ACHN (cell line): ENCODE measurements at regions not wholly inside any gene's neighbourhood (a gene's known extent, or its start where the extent isn't known, plus 50 kb on each side); places are given as distances from the start of the nearest gene placed in this dataset.

Experiments used
- DNase-seq: peaks from one replicate; pipeline ENCODE4 v3.0.0-alpha.2; 2015
- in situ Hi-C: cut with HindIII; loops from 2 replicates; pipeline ENCODE4 v1.10.0; 2017; ENCODE audit warnings: low sequenced_read_pairs, low pct_ligation_motif_present, low pct_unique_long_range_greater_than_20kb

DNA sequence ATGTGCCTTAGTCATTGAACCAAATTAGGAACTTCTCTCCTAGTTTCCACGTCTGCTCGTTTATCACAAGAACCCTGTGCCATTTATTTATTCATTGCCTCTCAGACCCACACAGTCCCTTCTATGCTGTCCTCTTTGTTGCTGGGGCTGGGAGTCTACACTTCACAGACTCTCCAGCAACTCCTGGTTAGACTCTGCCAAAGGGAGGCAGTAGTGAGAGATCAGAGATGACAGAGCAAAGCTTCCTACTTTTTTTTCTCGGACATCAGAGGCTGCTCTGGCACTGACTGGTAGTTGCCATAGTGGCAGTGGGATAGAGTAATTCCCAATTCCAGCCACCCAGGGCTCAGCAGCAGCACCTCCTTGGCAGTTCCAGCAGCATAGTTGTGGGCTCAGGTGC is 277.5 kb downstream of the BCL11A start:
- in situ Hi-C loops: no loop called here
- DNase-seq: no peak

DNA sequence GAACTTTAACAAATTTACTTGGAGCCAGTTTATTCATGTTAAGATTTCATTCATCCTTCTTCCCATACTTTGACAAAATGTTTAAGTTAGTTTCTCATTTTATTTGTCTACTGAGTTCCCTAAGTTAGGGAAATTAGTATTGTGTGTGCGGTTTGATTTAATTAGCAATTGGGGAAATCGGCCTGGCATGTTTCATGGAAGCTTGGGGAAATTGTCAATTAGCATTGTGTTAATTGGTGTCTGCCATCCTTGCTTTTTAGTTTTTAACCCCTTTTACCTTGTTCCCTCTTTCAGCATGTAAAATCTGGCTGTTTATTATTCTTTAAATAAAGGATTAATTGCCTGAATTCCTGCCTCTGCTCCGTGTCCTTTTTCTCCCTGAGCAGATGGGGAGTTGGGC is 279.6 kb downstream of the BCL11A start:
- DNase-seq: no peak
- in situ Hi-C loops: no loop called here

- in situ Hi-C loops: no loop called here
- no peak for DNase-seq
Observed at GRCh38 chr2:60271713-60272112, 281.7 kb downstream of the BCL11A start.

GRCh38 chr2:60271131-60271530 is 282.3 kb downstream of the BCL11A start:
- in situ Hi-C loops: no loop called here
- DNase-seq: no peak

DNA sequence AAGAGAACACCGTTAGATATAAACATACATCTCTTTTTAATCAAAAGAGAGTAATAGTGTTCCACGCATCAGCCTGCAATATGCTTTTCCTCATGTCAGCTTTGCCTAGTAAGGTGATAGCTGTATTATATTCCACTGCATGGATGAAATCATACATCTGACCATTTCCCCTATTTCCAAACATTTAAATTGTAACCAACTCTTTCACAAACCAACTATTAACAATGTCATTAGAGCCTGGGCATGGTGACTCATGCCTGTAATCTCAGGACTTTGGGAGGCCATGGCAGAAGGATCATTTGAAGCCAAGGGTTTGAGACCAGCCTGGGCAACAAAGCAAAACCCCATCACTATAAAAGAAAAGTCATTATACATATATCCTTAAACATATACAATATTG is 284.8 kb downstream of the BCL11A start:
- in situ Hi-C loops: no loop called here
- no peak for DNase-seq

DNA sequence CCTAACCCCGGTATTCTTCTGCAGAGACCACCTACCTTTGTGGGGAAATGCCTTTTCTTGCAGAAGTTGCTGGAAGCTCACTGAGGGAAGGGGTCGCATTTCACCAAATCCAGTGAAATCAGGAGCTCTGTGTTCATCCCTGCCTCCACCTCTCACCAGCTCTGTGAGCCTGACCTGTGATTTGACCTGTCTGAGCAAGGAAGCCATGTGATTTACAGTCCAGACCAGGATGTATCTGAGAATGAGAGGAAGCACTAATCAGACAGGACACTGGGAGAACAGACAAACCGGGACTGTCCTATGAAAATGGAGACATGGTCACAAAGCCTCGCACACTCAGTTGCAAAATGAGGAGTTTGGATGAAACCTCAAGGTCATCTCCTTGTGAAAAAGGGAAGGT is 285.4 kb downstream of the BCL11A start:
- in situ Hi-C loops: no loop called here
- no peak for DNase-seq

GRCh38 chr2:60267122-60267521 is 286.3 kb downstream of the BCL11A start:
- DNase-seq: no peak
- in situ Hi-C loops: no loop called here

DNA sequence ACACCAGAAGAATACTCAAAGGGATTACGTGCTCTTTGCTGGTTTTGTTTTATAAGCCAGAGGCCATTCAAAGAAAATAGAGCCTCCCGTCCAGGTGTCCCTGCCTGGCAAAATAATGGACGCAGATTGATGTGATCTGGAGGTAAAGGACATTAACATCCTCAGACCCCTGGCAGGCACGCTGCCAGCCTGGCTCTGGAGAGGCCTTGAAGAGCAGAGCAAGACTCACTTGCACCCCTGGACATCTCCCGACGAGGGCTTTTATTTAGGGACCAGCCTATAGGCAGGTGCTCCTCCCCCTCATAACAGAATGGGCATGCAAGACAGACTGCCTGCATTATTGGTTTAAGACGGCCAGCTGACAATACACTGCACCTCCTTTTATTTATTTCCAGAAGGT is 291.3 kb downstream of the BCL11A start:
- in situ Hi-C loops: no loop called here
- DNase-seq: no peak

- no peak for DNase-seq
- in situ Hi-C loops: no loop called here
Observed at GRCh38 chr2:60260639-60261296, 292.7 kb downstream of the BCL11A start.

DNA sequence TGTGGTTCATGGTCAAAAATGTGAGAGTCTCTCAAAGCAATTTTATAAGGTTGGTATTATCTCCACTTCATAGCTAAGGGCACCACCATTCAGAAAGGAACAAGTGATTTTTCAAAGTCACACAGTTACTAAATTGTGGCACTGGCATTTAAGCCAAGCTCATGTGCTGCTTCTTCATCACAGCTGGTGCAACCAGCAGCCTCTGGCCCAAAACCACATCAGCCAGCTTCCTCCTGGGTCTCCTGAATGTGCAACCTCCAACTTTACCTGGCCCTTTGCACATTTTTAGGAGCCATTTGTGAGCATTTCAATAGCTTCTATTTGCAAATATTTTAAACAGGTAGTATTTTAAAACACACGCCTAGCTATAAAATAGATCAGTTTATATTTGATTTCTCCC is 293.7 kb downstream of the BCL11A start:
- DNase-seq: no peak

DNA sequence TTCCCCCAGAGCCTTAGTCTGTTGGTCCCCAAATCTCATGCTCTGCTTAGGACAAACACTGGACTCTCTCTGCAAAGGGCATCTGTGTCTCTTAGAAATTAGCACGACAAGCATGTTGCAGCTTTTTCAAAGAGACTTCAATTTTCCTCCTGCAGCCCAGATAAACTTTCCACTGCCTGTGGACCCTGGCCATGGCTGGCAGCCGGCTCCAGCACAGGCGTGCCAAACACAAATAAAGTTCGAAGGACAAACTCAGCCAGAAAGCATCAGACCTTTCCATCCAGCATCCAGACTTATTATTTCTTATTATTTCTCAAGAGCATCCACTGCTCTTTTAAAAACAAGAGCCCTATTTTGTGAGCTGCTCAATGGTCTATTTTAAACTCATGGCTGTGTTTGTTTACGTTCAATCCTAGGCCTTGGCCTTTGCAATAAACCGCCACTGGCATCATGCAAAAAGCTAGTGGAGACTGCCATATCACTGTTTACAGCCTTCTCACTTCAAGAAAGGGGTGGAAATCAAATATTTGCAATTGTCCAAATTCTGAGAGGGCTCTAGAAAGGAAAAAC is 300.8 kb downstream of the BCL11A start:
- in situ Hi-C loops: no loop called here
- DNase-seq: no peak

More for the DNA sequence above, 293.7 kb downstream of the BCL11A start:
- in situ Hi-C loops: no loop called here

GRCh38 chr2:60251247-60251646 is 302.2 kb downstream of the BCL11A start:
- no peak for DNase-seq
- in situ Hi-C loops: no loop called here

GRCh38 chr2:60249879-60250278 is 303.6 kb downstream of the BCL11A start:
- in situ Hi-C loops: no loop called here
- DNase-seq: no peak

- no peak for DNase-seq
- in situ Hi-C loops: no loop called here
Observed at GRCh38 chr2:60247471-60247870, 306.0 kb downstream of the BCL11A start.

DNA sequence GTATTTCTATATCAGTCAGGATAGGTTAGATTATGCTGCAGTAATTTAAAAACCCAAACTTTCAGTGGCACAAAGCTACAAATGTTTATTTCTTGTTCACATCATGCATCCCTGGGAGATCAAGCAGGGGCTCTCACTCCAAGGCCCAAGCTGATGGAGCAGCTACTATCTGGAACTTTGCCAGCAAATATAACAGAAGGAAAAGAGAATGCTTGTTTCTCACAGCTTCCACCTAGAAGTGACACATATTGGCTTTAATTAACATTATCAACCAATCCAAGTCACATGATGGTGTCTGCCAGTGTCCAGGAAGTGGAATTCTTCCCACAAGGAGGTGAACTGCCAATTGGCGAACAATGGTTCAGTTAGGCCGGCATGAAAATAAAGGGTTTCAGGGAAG is 306.9 kb downstream of the BCL11A start:
- in situ Hi-C loops: no loop called here

DNA sequence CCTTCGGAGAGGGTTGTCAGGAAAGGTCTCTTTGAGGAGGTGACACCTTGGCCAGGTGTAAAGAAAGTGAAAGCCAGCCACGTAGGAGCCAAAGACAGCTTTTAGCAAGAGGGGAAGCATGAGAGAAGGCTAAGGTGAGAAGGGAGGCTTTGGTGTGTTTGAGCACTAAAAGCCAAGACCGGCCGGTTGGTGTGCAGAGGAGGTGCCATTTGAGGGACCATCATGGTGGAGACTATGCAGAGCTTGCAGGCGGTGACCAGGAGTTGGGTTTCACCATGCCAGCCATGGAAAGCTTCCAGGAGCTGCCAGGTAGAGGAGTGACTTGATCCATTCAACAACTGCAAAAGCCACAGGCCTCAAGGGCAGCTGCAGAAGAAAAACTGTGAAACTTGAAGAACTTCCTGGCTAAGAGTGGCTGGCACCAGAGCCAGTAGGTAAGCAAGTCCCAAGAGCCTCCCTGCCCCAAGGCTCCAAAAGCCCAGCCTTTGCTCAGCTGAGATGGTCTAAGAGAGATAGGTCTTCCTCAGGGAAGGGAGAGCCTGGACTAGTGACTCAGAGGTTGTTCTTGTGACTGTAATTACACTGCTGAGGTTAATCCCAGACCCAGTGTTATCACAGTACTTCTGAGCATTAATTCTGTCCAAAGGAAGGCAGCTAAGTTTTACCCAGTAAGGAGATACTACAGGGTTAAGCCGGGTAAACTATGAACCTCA is 319.0 kb downstream of the BCL11A start:
- DNase-seq: no peak
- in situ Hi-C loops: no loop called here

More for the DNA sequence above, 306.9 kb downstream of the BCL11A start:
- DNase-seq: no peak

DNA sequence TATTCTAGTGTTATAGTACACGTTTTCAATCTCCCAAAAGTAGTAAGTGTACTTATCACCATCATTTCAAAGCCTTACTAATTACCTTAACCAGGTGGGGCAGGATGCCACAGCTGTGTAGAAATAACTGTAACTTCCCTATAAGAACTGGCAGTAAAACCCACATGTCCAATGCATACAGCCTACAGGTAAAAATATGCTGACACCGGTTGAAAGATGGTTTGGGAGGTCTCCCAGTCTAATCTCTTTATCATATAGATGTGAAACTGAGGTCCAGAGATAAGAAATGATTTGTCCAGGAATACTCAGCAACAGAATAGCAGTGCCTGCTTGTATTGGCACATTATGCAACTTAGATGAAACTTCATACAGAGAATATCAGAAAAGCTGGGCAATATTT is 322.9 kb downstream of the BCL11A start:
- in situ Hi-C loops: no loop called here
- DNase-seq: no peak

- DNase-seq: no peak
- in situ Hi-C loops: no loop called here
Observed at GRCh38 chr2:60230037-60230436, 323.4 kb downstream of the BCL11A start.

DNA sequence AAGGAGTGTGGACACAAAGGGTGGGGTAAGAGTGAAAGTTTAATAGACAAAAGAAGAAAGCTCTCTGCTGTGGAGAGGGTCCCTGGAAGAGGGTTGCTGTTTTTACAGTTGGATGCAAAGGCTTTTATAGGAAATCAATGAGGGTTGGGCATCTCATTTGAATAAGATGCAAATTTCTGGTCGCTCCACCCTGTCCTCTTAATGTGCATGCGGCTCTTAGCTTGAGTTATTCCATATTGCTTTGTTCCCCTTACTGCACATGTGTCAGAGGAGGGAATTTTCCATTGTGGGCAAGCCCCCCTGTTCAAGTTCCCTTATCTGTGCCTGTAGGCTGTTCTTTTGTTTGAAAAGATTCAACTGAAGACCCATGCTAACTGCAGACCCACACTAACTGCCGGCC is 326.5 kb downstream of the BCL11A start:
- in situ Hi-C loops: no loop called here
- no peak for DNase-seq

DNA sequence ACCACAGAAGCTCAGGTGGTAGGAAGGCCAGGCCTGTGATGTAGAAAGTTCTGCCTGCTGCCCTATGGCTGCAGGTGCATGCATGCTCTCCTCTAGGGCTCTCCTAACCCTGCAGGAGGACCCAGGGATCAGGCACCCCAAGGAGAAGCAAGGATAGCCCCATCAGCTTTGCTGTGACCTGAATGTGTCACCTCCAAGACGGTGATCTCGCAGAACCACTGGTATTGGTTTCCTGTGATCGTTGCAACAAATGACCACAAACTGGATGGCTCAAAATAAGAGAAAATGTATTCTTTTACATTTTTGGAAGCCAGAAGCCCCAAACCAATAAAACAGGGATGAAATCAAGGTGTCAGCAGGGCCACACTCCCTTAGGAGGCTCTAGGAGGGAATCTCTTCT is 327.3 kb downstream of the BCL11A start:
- DNase-seq: no peak
- in situ Hi-C loops: no loop called here
